PC-3 (cell line): ENCODE measurements at regions not wholly inside any gene's neighbourhood (a gene's known extent, or its start where the extent isn't known, plus 50 kb on each side); places are given as distances from the start of the nearest gene placed in this dataset.

Experiments
- ATAC-seq: fragments of 200-7000 bp; cut with Tn5 transposase; 2 replicates; pipeline ENCODE4 v1.9.1; 2020; ENCODE audit warnings: mild to moderate bottlenecking, moderate library complexity
- BruUV-seq: library from RNA; stranded (reverse); fragments of 400-500 nt; replicated peaks from 2 replicates; lab custom pipeline; 2021; lab: Mats Ljungman, UMichigan
- CTCF ChIA-PET: fragments of 300-600 bp; sonication (Branson Sonifier 250); formaldehyde crosslinking; loops from one replicate; lab custom pipeline; 2022; ENCODE audit warnings: antibody characterized with exemption; lab: Charles Lee
- POLR2A ChIA-PET: fragments of 300-600 bp; sonication (Branson Sonifier 250); formaldehyde crosslinking; loops from one replicate; lab custom pipeline; 2022; ENCODE audit warnings: antibody characterized with exemption; ENCODE audit not compliant: unreplicated experiment; lab: Charles Lee
- DNase-seq: peaks from one replicate; pipeline ENCODE4 v3.0.0-alpha.2; 2015
- H2AFZ ChIP-seq: fragments of 300-600 bp; sonication (generic); 2 replicates; pipeline ENCODE4 v1.6.0; 2016; ENCODE audit warnings: antibody characterized with exemption, low read length
- H3F3A ChIP-seq: fragments of 300-600 bp; sonication (generic); one replicate; pipeline ENCODE4 v1.6.0; 2017; ENCODE audit warnings: antibody characterized with exemption, low read length, control low read depth, mild to moderate bottlenecking; ENCODE audit not compliant: unreplicated experiment
- H3K27ac ChIP-seq: fragments of 300-600 bp; sonication (generic); 2 replicates; pipeline ENCODE4 v1.5.1; 2016; ENCODE audit warnings: mild to moderate bottlenecking, low read length
- H3K27me3 ChIP-seq: fragments of 300-600 bp; sonication (generic); 2 replicates; pipeline ENCODE4 v1.6.1; 2016; ENCODE audit warnings: low read length, mixed read lengths
- H3K36me3 ChIP-seq: fragments of 300-600 bp; sonication (generic); 2 replicates; pipeline ENCODE4 v1.6.1; 2016; ENCODE audit warnings: low read depth, mixed run types, low read length, mixed read lengths
- H3K4me1 ChIP-seq: fragments of 300-600 bp; sonication (generic); 2 replicates; pipeline ENCODE4 v1.5.1; 2016; ENCODE audit warnings: low read length; ENCODE audit not compliant: insufficient read depth
- H3K4me2 ChIP-seq: fragments of 300-600 bp; sonication (generic); 2 replicates; pipeline ENCODE4 v1.6.0; 2016; ENCODE audit warnings: low read length
- H3K4me3 ChIP-seq: fragments of 300-600 bp; sonication (generic); 2 replicates; pipeline ENCODE4 v1.5.1; 2016; ENCODE audit warnings: mild to moderate bottlenecking, low read length, mixed read lengths
- H3K79me2 ChIP-seq: fragments of 300-600 bp; sonication (generic); 2 replicates; pipeline ENCODE4 v1.6.1; 2017; ENCODE audit warnings: low read length, mixed read lengths
- H3K9ac ChIP-seq: fragments of 300-600 bp; sonication (generic); 2 replicates; pipeline ENCODE4 v1.6.0; 2016; ENCODE audit warnings: mild to moderate bottlenecking, low read length
- H3K9me2 ChIP-seq: fragments of 300-600 bp; sonication (generic); replicated peaks from 2 replicates; pipeline ENCODE4 v1.6.1; 2016; ENCODE audit warnings: mixed run types, low read length, mixed read lengths
- H3K9me3 ChIP-seq: fragments of 300-600 bp; sonication (generic); 2 replicates; pipeline ENCODE4 v1.6.1; 2016; ENCODE audit warnings: low read length, mixed read lengths
- H4K20me1 ChIP-seq: fragments of 300-600 bp; sonication (generic); 2 replicates; pipeline ENCODE4 v1.6.1; 2016; ENCODE audit warnings: low read length, mixed read lengths
- EZH2 ChIP-seq: fragments of 300-600 bp; sonication (generic); IDR thresholded peaks from one replicate; pipeline ENCODE4 v1.6.1; 2017; ENCODE audit warnings: antibody characterized with exemption, mild to moderate bottlenecking, low read length; ENCODE audit not compliant: unreplicated experiment
- EZH2phosphoT487 ChIP-seq: fragments of 300-600 bp; sonication (generic); IDR thresholded peaks from 2 replicates; pipeline ENCODE4 v1.6.1; 2018; ENCODE audit warnings: mild to moderate bottlenecking, antibody characterized with exemption, low read length, borderline replicate concordance
- intact Hi-C: fragments of 100-400 bp; cut with micrococcal nuclease; formaldehyde crosslinking; loops from 2 replicates; pipeline ENCODE4 v1.9.0; 2023
- TF ChIP-seq, protein P1 (sequence below): fragments of 300-600 bp; sonication (generic); conservative IDR thresholded peaks from 2 replicates; pipeline ENCODE4 v1.5.1; 2017; ENCODE audit warnings: antibody characterized with exemption, low read depth, mild to moderate bottlenecking, low read length

DNA sequence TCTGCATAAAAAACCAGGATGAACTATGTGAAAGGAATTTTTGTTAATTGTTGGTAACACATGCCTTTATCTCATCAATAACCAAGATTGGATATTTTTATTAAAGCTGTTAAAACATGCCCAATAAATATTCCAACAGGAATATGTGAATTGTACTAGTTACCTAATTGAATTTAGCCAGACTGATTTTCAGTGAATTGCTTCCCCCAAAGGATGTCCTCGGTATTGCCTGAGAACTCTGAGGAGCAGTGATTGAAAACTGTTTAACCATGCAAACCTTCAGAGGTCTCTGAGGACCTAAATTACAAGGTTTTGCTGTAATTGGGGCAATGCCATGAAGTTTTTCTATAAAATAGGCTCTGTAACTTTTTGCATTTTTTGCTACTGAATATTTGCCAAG, 66.6 kb downstream of the BLTP1 start:
- Histone ChIP-seq H3K36me3 (no peaks in the 10 kb centered on the region), H3K27ac (no peak overlapping the region), H3K9me2 (no peaks in the 10 kb centered on the region), H4K20me1 (no peaks in the 10 kb centered on the region), H3K9me3 (no peaks in the 10 kb centered on the region), H3K79me2 (no peaks in the 10 kb centered on the region), H3K4me2 (no peak overlapping the region), H3K4me3 (no peak overlapping the region), H3K27me3 (no peaks in the 10 kb centered on the region), H3K9ac (no peak overlapping the region), H2AFZ (no peak overlapping the region), H3F3A (no peaks in the 10 kb centered on the region), H3K4me1 (no peaks in the 10 kb centered on the region)
- ChIA-PET CTCF (no interaction called here), POLR2A (no interaction called here)
- ATAC-seq: no peak
- DNase-seq: peak; percentile 13
- TF ChIP-seq EZH2: no peak
- TF ChIP-seq, protein P1, sequence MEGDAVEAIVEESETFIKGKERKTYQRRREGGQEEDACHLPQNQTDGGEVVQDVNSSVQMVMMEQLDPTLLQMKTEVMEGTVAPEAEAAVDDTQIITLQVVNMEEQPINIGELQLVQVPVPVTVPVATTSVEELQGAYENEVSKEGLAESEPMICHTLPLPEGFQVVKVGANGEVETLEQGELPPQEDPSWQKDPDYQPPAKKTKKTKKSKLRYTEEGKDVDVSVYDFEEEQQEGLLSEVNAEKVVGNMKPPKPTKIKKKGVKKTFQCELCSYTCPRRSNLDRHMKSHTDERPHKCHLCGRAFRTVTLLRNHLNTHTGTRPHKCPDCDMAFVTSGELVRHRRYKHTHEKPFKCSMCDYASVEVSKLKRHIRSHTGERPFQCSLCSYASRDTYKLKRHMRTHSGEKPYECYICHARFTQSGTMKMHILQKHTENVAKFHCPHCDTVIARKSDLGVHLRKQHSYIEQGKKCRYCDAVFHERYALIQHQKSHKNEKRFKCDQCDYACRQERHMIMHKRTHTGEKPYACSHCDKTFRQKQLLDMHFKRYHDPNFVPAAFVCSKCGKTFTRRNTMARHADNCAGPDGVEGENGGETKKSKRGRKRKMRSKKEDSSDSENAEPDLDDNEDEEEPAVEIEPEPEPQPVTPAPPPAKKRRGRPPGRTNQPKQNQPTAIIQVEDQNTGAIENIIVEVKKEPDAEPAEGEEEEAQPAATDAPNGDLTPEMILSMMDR: peak; percentile 45
- BruUV-seq: no TSS peak
- intact Hi-C loops: no loop called here

DNA sequence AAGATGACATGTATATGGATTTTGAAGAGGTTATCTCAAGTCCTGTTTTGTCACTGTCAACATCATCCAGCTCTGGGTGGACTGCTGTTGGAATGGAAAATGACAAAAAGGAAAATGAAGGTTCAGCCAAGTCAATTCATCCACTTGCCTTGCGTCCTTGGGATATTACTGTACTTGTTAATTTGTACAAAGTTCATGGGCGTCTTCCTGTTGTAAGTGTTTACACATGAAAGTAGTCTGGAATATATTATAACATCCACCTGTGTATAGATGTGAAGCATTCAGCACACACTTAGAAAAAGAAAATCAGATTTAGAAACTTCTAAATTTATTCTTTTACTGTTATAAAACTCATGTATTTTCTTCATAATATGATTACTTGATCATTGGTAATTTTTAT, 67.2 kb downstream of the BLTP1 start:
- H3K9me3 ChIP-seq: no peaks in the 10 kb centered on the region
- BruUV-seq: no TSS peak
- TF ChIP-seq EZH2: no peak
- no peak for TF ChIP-seq EZH2phosphoT487
- TF ChIP-seq, protein P1: no peak
- no peaks in the 10 kb centered on the region for H3K36me3 ChIP-seq
- H4K20me1 ChIP-seq: no peaks in the 10 kb centered on the region
- no peaks in the 10 kb centered on the region for H3K27me3 ChIP-seq
- no peak overlapping the region for H3K4me2 ChIP-seq
- H3K9ac ChIP-seq: no peak overlapping the region
- ChIA-PET POLR2A (no interaction called here), CTCF (no interaction called here)
- no peak overlapping the region for H3K4me3 ChIP-seq
- no peak overlapping the region for H2AFZ ChIP-seq
- H3F3A ChIP-seq: no peaks in the 10 kb centered on the region
- H3K9me2 ChIP-seq: no peaks in the 10 kb centered on the region
- no peak overlapping the region for H3K27ac ChIP-seq
- H3K4me1 ChIP-seq: no peaks in the 10 kb centered on the region
- ATAC-seq (no peak), DNase-seq (no peak)
- H3K79me2 ChIP-seq: no peaks in the 10 kb centered on the region
- intact Hi-C loops: no loop called here

DNA sequence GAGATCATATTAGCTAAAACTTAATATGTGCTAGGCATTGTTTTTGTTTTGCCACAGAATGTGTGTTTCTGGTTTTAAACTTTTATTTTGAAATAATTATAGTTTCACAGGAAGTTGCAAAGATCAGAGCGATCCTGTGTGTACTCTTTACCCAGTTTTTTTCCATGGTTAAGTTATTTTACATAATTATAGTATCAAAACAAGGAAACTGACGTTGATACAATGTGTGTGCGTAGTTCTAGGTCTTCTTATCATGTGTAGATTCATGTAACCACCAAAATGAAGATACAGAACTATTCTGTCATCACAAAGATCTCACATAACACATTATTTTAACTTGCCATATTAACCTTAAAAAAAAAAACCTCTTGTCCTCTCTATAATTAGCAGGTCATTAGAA, 69.2 kb downstream of the BLTP1 start:
- no peaks in the 10 kb centered on the region for H3K36me3 ChIP-seq
- no peaks in the 10 kb centered on the region for H3K27me3 ChIP-seq
- no peak overlapping the region for H3K4me3 ChIP-seq
- ATAC-seq (no peak), DNase-seq (no peak)
- H3K27ac ChIP-seq: no peak overlapping the region
- no peaks in the 10 kb centered on the region for H3K4me1 ChIP-seq
- H3K4me2 ChIP-seq: no peak overlapping the region
- intact Hi-C loops: no loop called here
- no peaks in the 10 kb centered on the region for H3F3A ChIP-seq
- H3K9ac ChIP-seq: no peak overlapping the region
- no peaks in the 10 kb centered on the region for H4K20me1 ChIP-seq
- H3K79me2 ChIP-seq: no peaks in the 10 kb centered on the region
- H2AFZ ChIP-seq: no peak overlapping the region
- no peaks in the 10 kb centered on the region for H3K9me3 ChIP-seq
- ChIA-PET CTCF (no interaction called here), POLR2A (no interaction called here)
- no peak for TF ChIP-seq EZH2
- TF ChIP-seq, protein P1: no peak
- TF ChIP-seq EZH2phosphoT487: no peak
- no peaks in the 10 kb centered on the region for H3K9me2 ChIP-seq
- BruUV-seq: no TSS peak
